NCI-H1417 (cell line): ENCODE measurements at regions not wholly inside any gene's neighbourhood (a gene's known extent, or its start where the extent isn't known, plus 50 kb on each side); places are given as distances from the start of the nearest gene placed in this dataset.

Experiments
- DNase-seq, 3 experiments: peaks; one replicate each; lab custom pipeline; 2025; lab: John Stamatoyannopoulos, UW

- no peak for DNase-seq
These were observed 71.0 kb downstream of the AQP4 start for GRCh38 chr18:26794230-26795101.

- no peak for DNase-seq
These were observed 72.8 kb downstream of the AQP4 start for GRCh38 chr18:26792661-26793060.

- DNase-seq: no peak
These were observed 73.8 kb downstream of the AQP4 start for GRCh38 chr18:26791676-26792075.

DNA sequence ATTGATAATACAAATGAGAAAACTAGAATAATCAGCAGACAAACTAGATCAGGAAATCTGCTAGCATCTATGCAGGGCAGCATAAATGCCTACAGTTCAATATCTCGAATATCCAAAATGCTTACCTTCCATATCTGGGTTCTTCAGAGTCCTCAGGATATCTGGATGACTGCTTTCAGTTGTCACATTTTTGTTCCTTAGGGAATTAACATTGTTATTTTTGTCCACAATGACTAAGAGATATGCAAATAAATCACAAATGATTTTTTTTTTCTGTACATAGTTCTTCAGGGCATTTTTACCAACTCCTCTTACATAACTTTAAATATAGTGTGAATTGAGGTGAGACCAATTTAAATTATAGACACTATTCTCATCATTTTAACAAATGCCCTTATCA is 80.9 kb downstream of the AQP4 start:
- DNase-seq: no peak

DNA sequence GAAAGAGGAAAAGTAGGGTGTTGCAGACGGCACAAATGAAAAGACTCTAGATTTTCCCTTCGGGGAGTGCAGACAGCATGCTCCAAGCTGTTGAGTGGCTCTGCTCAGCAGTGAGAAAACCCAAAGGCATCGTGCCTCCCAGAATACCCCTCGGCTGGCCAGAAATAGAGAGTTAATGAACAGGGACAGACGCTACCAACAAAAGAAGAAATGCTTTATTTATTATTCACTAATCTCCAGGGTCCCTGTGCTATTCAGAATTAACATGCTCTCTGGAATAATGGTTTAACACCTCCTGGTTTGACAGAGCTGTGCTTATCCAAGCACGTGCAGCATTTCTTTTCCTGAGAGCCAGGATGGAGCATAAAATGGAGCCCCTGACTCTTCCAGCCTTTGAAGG is 82.3 kb downstream of the AQP4 start:
- no peak for DNase-seq

- no peak for DNase-seq
These were observed 84.8 kb downstream of the AQP4 start for GRCh38 chr18:26780520-26781325.

DNA sequence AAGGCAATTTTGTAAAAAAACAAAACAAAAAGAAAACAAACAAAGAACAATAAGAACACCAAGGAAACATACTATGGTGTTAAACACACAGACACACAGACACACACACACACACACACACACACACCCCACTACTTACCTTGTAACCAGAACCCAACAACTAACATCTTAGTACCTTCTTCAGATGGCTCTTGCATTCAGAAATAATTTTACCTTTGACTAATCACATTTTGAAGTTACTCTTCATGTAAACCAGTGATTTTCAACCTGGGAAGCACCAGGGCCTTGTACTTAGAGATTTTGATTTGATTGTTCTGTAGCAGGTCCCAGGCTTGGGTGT is 87.5 kb downstream of the AQP4 start:
- DNase-seq: no peak

GRCh38 chr18:26777351-26778053 is 88.0 kb downstream of the AQP4 start:
- DNase-seq: no peak

DNA sequence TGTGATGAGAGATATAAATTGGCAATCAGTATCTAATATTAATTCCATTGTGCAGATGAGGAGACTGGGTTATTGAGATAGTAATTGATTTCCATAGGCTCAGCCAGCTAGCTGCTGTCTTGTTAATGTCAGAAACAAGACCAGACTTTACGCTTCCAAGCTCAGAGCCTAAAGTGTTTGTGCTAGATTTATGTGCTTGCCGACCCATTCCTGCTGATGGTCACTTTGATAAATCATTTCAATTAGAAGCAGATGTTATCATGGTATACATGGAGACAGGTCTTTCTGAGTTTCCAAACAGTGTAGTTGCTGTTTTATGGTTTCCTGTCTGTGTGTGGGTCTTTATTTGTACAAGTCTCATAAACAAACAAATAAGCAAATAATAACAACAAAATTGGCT is 92.8 kb downstream of the AQP4 start:
- DNase-seq: no peak

GRCh38 chr18:26771524-26771923 is 94.0 kb downstream of the AQP4 start:
- DNase-seq: no peak

GRCh38 chr18:26768385-26768784 is 97.1 kb downstream of the AQP4 start:
- DNase-seq: no peak

DNA sequence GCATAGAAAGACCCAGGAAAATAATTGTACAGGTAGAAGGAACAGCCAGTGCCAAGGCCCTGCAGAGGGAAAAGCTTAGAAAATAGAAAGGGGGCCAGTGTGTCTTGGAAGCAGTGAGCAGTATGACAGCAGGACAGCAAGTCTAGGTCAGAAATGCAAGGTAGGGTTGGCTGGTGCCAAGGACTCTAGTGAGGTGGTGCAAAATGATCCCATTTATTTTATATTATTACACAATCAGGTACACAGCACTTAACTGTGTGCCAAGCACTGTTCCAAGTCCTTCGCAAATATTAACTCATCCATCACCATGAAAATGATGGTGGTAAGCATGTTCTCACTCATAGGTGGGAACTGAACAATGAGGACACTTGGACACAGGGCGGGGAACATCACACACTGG is 100.0 kb downstream of the AQP4 start:
- no peak for DNase-seq

- peak in 1 of 3 experiments; percentile 56 for DNase-seq
These were observed 100.9 kb downstream of the AQP4 start for GRCh38 chr18:26764586-26764985.

GRCh38 chr18:26764177-26764576 is 101.3 kb downstream of the AQP4 start:
- DNase-seq: no peak

DNA sequence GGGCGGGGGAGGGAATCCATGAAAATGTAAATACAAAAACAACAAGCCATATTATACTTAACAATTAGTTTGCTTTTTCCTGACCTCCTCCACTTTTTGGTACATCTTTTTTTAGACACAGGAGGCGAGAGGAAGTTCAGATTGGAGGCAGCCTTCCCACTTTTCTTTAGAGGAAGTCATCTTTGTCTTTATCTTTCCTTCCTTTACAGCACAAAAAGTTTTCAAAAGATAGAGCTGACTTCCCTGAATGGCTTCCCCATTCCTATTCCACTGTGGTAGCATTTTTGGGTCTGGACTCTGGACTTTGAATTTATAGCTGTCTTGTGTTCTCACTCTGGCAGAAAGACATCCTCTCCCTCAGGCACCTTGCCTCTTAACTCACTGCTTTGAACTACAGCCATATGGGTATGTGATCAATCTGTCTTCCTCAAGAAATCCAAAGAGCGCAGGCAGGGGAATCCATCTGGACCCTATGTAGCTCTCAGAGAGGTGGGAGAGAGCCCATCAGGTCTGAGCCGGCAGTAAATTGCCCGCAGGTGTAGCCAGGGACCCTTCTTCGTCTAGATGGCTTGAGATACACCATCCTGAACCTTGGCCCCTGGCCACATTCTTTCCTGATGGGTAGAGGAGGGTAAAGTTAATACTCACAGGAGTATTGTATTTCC is 101.9 kb downstream of the AQP4 start:
- no peak for DNase-seq

DNA sequence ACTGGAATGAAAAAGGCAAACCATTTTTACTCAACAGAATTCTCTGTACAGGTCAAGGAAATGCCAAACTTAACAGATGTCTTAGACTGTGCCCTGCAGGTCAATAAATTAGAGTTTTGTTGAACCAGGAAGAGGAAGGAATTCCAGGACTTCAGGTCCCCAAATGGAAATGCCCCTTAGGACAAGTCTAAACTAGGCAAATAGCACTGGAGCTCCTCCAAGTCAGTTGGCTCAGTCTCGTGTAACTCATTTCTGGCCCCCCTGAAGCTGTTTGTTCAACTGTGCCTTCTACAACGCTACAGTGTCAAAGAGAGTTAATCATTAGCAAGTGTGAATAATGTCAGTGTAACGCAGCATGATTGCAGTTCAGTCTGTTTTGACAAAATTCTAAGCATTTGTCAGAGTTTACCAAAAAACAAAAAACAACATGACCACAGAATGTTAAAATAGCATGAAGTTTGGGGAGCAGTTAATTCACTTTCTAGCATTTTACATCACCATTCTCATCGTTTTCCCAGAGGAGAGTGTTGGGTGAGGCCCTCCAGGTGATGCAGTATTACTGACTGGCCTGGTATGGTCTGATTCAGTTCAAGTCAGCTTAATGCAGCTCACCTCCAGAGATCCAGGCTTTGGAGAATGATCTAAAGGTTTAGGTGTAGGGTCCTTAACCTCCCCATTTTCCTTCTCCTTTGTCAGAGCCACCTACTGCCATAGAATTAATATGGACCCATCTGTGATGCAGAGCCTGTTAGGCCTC is 108.1 kb downstream of the AQP4 start:
- no peak for DNase-seq

GRCh38 chr18:26756556-26756955 is 109.0 kb downstream of the AQP4 start:
- DNase-seq: no peak

DNA sequence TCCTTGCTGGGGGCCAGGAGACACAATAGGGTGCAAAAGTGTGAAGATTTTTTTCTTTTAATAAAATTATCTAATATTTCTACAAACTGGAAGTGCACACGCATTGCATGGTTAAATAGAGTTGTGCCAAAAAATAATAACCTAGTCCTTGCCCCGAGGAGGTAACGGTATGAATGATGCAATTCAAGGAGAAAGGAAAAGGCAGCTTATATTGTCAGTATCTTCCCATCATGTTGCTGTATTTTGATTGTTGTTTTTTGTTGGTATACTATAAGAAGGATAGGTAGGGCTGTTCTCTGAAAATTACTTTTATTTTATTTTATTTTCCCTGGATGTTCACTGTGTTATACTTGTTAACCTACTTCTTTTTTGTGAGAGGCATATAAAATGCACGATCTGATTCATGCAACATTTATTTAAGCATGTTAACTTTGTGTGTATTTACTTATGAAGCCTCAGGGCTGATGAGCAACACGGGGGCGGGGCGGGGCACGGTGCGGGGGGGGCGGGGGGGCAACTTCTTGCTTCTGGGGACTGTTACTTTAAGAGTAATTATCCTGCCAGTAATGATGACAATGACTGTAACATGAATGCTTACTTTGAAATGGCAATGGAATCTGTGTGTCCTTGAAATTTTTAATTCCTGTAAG is 118.6 kb downstream of the AQP4 start:
- DNase-seq: peak in 1 of 3 experiments; percentile 44

- DNase-seq: no peak
These were observed 119.1 kb downstream of the AQP4 start for GRCh38 chr18:26746398-26746797.

DNA sequence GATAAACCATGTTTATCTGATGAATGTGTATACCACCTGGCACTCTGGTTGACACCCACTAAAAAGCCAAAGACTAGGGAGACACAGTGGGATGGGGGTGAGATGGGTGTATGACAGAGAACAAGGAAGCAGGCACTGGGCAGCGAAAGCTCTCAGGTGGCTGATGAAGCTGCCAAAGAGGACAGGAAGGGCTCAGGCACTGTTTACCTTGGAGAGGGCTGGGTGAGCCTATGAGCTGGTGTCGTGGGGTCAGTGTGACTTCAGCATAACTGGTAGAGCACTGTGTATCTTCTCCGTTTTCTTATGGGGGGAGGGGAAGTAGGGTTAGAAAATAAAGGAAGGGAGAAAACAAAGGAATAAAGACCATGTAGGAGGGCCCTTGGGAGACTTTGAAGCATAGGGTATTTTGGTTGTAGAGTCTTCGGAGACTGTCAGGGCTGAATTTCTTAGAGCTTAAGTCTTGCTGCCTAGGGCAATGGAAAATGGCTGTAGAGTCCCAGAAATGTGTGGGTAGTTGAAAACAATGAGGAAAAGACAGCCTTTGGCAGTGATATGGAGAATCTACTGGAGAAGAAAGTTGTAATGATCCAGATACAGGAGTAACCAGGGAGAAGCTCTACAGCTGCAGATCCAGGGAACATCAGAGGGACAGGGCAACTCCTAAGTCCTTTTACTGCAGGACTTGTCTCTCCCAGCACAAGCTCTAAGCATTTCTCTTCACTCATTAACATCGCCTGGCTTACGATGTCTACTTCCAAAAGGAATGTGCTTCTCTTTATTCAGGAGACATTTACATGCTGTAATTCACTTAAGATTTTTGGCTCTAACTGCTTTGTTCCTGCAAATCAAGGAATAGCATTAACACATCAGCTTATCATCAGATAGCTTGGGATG is 120.0 kb downstream of the AQP4 start:
- peak in 2 of 3 experiments; percentile 9 for DNase-seq
